ENCODE measurements at regions not wholly inside any gene's neighbourhood (a gene's known extent, or its start where the extent isn't known, plus 50 kb on each side); places are given as distances from the start of the nearest gene placed in this dataset.

DNA sequence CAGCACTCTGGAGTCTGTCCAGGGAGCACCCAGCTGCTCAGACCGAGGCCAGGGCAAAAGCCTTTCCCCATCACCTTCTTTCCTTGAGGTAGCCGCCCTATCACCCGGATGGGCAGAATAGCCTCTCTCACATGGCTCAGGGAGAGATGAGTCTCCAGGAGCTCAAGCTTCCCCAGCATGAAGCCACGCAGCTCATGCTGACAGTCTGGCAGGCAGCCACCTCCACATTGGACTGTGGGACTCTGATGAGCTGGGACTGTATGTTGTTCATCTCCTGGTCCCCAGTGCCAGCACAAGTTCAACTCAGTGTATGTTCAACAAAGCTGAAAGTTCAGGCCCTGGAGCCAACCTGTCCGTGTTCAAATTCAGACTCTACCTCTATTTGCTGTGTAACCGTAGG is 75.2 kb upstream of the ZC3H12A start:
- DNase-seq (ENCODE audit: insufficient read length) (no peak), FAIRE-seq (no peak)
- no peak for TF ChIP-seq POLR2AphosphoS5 (IDR thresholded peaks at IDR 0.05; ENCODE audit: low read depth, low read length)
- TF ChIP-seq TAF1 (IDR thresholded peaks at IDR 0.05; ENCODE audit: borderline replicate concordance, low read depth, low read length): no peak
- no peak for TF ChIP-seq POLR2A (IDR thresholded peaks at IDR 0.05; ENCODE audit: low read depth, low read length)

DNA sequence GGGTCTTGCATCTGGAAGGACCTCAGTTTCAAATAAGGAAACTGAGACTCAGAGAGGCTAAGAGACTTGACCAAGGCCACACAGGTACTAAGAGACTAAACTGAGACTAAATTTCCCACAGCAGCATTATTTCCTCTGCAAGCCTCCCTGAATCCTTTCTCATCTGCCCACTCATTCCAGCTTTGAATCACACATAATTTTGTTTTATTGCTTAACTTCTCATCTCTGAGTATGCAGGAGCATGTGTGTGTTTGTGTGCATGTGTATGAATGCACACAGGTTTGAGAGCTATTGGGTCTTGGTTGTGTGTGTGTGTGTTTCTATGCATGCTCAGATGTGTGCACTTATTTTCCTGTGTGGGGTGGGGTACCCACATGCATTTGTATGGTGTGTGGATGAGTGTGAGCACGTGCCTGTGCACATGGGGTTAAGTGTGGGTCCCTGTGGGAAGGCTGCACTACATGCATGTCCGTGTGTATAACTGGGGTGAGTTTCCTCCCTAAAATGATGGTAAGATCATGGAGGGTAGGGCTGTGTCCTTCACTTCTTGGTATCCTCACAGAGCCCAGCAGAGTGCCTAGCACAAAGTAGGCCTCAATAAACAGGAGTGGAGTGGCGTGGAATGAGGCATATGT is 74.4 kb upstream of the ZC3H12A start:
- FAIRE-seq: no peak
- no peak for DNase-seq (ENCODE audit: insufficient read length)
- no peak for TF ChIP-seq POLR2A (IDR thresholded peaks at IDR 0.05; ENCODE audit: low read depth, low read length)
- TF ChIP-seq POLR2AphosphoS5 (IDR thresholded peaks at IDR 0.05; ENCODE audit: low read depth, low read length): no peak
- TF ChIP-seq TAF1 (IDR thresholded peaks at IDR 0.05; ENCODE audit: borderline replicate concordance, low read depth, low read length): no peak

DNA sequence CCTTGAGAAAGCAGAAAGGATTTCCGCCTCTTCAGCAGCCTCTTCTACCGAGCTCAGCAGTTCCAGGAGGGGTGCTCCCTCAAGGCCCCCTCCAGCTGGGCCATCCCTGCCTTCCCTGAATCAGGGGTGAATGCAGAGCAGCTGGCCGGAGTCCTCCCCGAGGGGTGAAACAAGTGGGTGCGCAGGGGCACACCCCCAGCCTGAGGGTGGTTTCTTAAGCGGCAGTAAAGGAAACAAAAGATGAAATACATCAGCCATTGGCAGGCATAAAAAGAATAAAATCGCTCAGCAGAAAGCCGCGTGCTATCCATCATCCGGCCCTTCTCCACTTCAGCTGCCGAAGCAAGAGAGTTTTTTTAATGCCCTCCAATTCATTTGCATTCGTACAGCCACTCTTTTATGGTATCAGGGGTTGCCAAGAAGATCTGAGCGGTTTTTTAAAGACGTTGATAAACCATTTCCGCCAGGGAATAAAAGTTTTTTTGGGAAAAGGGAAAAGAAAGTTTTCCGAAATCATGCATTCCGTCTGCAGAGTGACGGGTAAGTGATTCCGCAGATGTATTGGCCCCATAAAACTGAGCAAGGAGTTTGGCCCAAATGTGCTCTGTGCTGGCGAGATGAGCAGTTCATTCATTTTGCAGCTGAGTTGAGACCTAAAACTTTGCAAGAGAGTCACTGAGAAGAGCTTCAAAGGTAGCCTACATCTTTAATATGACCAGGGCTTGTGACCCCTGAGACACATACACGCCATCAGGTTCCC is 73.7 kb upstream of the ZC3H12A start:
- TF ChIP-seq POLR2AphosphoS5 (IDR thresholded peaks at IDR 0.05; ENCODE audit: low read depth, low read length) (no peak), TAF1 (IDR thresholded peaks at IDR 0.05; ENCODE audit: borderline replicate concordance, low read depth, low read length) (no peak), POLR2A (IDR thresholded peaks at IDR 0.05; ENCODE audit: low read depth, low read length) (no peak)
- FAIRE-seq (no peak), DNase-seq (ENCODE audit: insufficient read length) (no peak)

DNA sequence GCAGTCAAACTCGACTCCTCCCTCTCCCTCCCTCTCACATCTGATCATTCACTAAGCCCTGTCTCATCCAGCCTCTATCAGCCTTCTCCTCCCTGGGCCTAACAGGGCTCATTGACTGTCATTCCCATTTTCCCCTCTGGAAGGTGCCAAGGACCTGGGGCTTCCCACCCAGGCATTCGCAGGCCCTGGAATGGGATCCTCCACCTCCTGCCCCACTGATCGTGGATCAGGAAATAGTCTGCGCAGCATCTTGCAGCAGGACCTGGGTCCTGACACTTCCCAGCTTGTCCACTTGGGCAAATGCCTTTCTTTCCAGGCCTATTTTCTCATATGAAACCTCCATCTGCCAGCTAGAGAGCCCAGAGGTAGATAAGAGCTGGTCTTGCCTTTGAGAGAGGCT is 71.2 kb upstream of the ZC3H12A start:
- no peak for TF ChIP-seq POLR2A (IDR thresholded peaks at IDR 0.05; ENCODE audit: low read depth, low read length)
- TF ChIP-seq POLR2AphosphoS5 (IDR thresholded peaks at IDR 0.05; ENCODE audit: low read depth, low read length): no peak
- no peak for TF ChIP-seq TAF1 (IDR thresholded peaks at IDR 0.05; ENCODE audit: borderline replicate concordance, low read depth, low read length)
- FAIRE-seq (no peak), DNase-seq (ENCODE audit: insufficient read length) (no peak)

DNA sequence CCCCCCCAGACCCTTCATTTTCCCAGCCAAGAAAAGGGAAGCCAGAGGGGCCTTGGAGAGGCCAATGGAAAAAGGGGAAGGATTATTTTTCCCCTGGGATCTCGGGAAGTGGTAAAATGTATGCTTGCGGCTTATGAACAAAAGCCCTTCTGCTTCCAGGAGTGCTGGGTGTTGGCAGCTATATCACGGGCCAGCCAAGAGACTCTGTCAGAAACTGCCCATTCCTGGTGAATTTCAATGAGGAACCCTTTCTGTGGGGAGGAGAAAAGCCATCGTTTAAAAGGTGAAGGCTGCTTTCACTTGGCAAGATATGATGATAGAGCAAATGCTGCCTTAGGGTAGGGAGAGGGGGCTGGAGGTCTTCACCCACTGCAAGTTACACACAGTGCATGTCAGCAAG is 69.7 kb upstream of the ZC3H12A start:
- no peak for TF ChIP-seq TAF1 (IDR thresholded peaks at IDR 0.05; ENCODE audit: borderline replicate concordance, low read depth, low read length)
- TF ChIP-seq POLR2A (IDR thresholded peaks at IDR 0.05; ENCODE audit: low read depth, low read length): no peak
- TF ChIP-seq POLR2AphosphoS5 (IDR thresholded peaks at IDR 0.05; ENCODE audit: low read depth, low read length): no peak
- DNase-seq (ENCODE audit: insufficient read length) (no peak), FAIRE-seq (no peak)

DNA sequence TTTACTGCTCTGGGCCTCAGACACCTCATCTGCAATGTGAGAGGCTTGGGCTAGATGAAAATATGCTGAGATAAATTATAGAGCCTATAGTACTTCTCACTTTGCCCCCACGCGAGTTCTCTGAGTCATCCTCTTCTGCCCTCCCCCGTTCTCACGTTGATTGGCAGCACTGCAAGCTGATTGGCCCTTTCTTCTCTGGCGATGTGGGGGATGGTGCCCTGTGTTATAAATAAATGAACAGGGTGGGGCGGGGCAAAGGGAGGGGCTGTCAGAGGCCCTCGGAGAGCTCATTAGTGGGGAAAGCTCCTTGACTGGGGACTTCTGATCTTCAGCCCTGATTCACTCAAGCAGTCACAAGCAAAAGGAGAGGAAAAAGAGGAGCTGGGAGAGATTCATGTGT is 64.3 kb upstream of the ZC3H12A start:
- no peak for FAIRE-seq
- TF ChIP-seq POLR2AphosphoS5 (IDR thresholded peaks at IDR 0.05; ENCODE audit: low read depth, low read length) (no peak), POLR2A (IDR thresholded peaks at IDR 0.05; ENCODE audit: low read depth, low read length) (no peak), TAF1 (IDR thresholded peaks at IDR 0.05; ENCODE audit: borderline replicate concordance, low read depth, low read length) (no peak)
- DNase-seq (ENCODE audit: insufficient read length): no peak

DNA sequence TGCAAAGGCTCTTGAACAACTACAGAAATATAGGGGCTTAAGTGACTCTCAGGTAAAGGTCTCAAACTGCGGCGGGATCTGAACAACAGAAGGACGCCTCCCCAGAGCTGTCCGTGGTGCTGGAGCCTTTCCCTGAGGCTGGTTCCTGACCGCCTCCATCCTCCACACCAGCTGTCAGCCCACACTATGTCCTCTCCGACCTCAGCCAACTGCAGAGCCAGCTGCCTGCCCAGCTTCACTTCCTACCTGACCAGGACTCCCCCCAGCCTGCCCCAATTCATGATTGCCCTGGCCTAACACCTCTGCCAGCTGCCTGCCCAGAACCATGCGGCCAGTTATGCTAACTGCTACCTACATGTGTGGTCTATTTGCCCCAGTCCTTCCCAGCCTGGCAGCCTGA is 63.6 kb upstream of the ZC3H12A start:
- FAIRE-seq (no peak), DNase-seq (ENCODE audit: insufficient read length) (no peak)
- no peak for TF ChIP-seq POLR2A (IDR thresholded peaks at IDR 0.05; ENCODE audit: low read depth, low read length)

DNA sequence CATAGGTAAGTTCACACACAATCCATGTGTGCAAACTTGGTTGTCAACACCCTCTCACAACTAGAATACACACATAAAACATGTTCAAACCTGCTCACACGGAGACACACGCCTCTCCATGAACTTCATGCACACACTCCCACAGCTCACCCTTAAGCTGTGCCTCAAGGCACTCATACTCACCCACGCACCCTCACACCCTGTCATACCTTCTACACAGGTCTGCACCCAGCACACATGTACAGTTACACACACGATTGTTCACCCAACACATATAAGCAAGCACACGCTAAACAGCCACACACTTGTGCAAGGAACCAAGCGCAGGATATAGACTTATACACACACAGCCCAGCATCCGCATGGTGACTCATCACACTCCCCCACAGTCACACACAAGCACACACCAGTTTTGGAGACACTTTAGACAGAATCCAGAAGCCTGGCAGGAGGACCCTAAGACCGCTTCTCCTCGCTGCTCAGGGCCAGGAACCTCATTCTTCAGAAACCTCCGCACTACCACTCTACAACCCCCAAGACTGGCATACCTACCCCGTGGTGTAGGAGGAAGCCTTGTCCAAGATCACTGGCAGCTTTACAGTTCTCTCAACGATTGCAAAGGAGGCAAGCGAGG is 58.7 kb upstream of the ZC3H12A start:
- FAIRE-seq: no peak
- TF ChIP-seq TAF1 (IDR thresholded peaks at IDR 0.05; ENCODE audit: borderline replicate concordance, low read depth, low read length) (no peak), POLR2A (IDR thresholded peaks at IDR 0.05; ENCODE audit: low read depth, low read length) (no peak)
- DNase-seq (ENCODE audit: insufficient read length): no peak

DNA sequence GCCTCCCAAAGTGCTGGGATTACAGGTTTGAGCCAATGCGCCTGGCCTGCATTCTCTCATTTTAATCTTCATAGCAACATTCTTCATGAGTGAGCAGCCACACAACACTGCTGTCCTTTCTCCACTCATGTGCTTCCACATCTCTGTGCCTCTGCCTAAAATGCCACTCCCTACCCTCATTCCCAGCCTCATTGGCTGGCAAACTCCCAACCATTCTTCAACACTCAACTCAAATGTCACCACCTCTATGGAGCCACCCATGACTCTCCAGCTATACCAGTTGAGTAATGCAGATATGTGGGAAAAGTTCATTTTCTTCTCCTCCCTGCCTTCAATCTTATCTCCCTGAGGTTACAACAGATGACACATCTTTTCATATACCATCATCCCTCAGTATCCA is 53.9 kb upstream of the ZC3H12A start:
- TF ChIP-seq POLR2A (IDR thresholded peaks at IDR 0.05; ENCODE audit: low read depth, low read length) (no peak), TAF1 (IDR thresholded peaks at IDR 0.05; ENCODE audit: borderline replicate concordance, low read depth, low read length) (no peak), POLR2AphosphoS5 (IDR thresholded peaks at IDR 0.05; ENCODE audit: low read depth, low read length) (no peak)
- FAIRE-seq (no peak), DNase-seq (ENCODE audit: insufficient read length) (no peak)

DNA sequence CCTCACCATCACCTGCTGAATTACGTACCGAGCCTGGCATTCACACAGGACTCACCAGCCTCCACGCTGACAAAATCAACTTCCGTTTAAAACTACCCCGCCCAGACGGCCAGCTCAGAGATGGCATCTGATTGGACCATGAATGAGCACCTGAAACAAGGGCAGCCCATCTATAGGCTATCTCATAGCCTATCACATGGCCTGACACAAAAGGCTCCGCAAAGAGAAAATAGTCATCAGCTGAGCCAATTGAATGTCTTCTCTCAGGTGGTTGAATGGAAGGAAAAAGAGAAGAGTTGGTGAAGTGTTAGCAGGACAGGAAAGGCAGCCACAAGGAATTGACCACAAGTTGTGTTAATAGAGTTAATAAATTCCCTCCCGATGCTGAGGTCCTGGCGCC is 50.6 kb upstream of the ZC3H12A start:
- DNase-seq (ENCODE audit: insufficient read length) (no peak), FAIRE-seq (no peak)
- TF ChIP-seq POLR2A (IDR thresholded peaks at IDR 0.05; ENCODE audit: low read depth, low read length): no peak
- TF ChIP-seq TAF1 (IDR thresholded peaks at IDR 0.05; ENCODE audit: borderline replicate concordance, low read depth, low read length): no peak
- TF ChIP-seq POLR2AphosphoS5 (IDR thresholded peaks at IDR 0.05; ENCODE audit: low read depth, low read length): no peak

DNA sequence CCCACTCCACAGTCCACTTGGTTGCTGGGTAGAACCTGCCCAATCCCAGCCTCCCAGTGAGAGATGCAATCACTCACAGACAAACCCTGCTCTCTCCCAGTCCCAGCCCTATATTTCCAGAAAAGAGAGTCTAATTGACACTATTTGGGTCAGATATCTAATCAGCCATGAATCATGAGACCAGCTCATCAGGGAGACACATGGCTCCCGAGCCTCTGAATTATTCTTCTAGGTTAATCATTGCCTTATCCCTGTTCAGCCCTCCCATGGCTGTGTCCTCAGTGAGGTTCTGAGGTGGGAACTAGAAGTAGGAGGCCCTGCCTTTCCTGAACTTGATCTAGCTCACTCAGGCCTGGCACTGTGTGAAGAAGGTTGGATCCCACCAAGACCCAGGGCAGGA is 49.9 kb upstream of the ZC3H12A start:
- TF ChIP-seq POLR2A (IDR thresholded peaks at IDR 0.05; ENCODE audit: low read depth, low read length): no peak
- no peak for TF ChIP-seq POLR2AphosphoS5 (IDR thresholded peaks at IDR 0.05; ENCODE audit: low read depth, low read length)
- no peak for TF ChIP-seq TAF1 (IDR thresholded peaks at IDR 0.05; ENCODE audit: borderline replicate concordance, low read depth, low read length)
- no peak for FAIRE-seq
- no peak for DNase-seq (ENCODE audit: insufficient read length)
